ENCODE measurements at regions not wholly inside any gene's neighbourhood (a gene's known extent, or its start where the extent isn't known, plus 50 kb on each side); places are given as distances from the start of the nearest gene placed in this dataset.

- TF ChIP-seq CTCF (IDR thresholded peaks at IDR 0.05; ENCODE audit: insufficient read depth, low read depth, low read length, missing control alignments), result no peak
- DNase-seq (ENCODE audit: low read depth), result peak; percentile 8
- H3K4me3 ChIP-seq (ENCODE audit: low read length), result no peak overlapping the region
These were observed 464.7 kb downstream of the MEIS1 start for GRCh38 chr2:66899648-66900047.

DNA sequence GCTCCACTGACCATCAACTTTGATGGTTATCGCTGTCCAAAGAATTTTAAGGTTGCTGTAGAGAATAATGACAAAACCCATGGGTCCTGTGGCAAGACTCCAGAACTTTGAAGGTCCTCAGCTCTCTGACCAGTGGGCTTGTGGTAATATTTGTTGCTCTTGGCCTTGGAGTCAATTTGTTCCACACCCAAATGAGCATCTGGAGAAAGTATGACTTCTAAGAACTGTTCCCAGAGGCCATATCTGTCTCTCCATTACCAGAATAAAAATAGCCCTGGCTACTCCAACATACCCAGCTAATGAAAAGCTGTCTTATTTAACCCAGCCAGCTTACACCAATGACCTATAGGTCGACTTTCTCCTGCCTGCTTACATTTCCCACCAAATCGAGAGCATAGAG is 466.4 kb downstream of the MEIS1 start:
- no peak overlapping the region for H3K4me3 ChIP-seq (ENCODE audit: low read length)
- TF ChIP-seq CTCF (IDR thresholded peaks at IDR 0.05; ENCODE audit: insufficient read depth, low read depth, low read length, missing control alignments), result no peak
- no peak for DNase-seq (ENCODE audit: low read depth)

GRCh38 chr2:66903183-66903582 is 468.3 kb downstream of the MEIS1 start:
- no peak overlapping the region for H3K4me3 ChIP-seq (ENCODE audit: low read length)
- TF ChIP-seq CTCF (IDR thresholded peaks at IDR 0.05; ENCODE audit: insufficient read depth, low read depth, low read length, missing control alignments), result no peak
- DNase-seq (ENCODE audit: low read depth), result no peak

- no peak for DNase-seq (ENCODE audit: low read depth)
- H3K4me3 ChIP-seq (ENCODE audit: low read length), result no peak overlapping the region
- no peak for TF ChIP-seq CTCF (IDR thresholded peaks at IDR 0.05; ENCODE audit: insufficient read depth, low read depth, low read length, missing control alignments)
These were observed 469.0 kb downstream of the MEIS1 start for GRCh38 chr2:66903745-66904465.

DNA sequence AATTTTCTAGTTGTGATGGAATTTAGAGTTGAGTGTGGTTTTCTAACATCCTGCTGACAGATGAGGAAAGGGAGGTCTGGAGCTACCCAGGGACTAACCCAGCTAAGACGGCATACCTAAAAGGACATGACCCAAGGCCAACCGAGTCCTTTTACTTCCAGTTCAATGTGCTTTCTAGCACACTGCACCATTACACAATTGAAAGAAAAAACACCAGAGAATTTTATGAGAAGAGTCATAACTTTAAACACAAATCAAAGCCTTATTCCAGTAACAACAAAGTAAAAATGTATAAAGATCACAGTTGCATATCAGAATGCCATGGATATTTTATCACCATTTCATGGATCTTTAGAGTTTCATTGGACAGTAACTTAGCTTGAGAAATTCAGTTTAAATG is 480.3 kb downstream of the MEIS1 start:
- no peak for TF ChIP-seq CTCF (IDR thresholded peaks at IDR 0.05; ENCODE audit: insufficient read depth, low read depth, low read length, missing control alignments)
- no peak overlapping the region for H3K4me3 ChIP-seq (ENCODE audit: low read length)
- DNase-seq (ENCODE audit: low read depth), result no peak

DNA sequence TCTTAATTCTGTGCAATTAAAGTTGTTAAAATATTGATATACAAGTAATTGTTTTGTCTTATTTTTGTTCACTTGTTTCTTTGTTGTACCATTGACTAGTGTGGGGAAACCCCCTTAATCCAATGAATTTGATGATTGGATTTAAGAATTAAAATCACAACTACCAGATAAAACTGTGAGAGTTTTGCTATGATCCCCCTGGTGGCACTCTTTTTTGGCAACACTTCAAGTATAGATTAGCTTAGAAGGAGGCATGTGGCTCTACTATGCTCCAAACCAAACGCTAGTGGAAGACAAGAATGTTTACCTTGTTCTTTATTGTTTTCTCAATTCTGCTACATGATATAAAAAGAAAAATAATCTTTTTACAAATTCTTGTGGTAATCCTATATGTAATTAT is 477.8 kb upstream of the ETAA1 start:
- no peak for TF ChIP-seq CTCF (IDR thresholded peaks at IDR 0.05; ENCODE audit: insufficient read depth, low read depth, low read length, missing control alignments)
- no peak for DNase-seq (ENCODE audit: low read depth)
- no peak overlapping the region for H3K4me3 ChIP-seq (ENCODE audit: low read length)

DNA sequence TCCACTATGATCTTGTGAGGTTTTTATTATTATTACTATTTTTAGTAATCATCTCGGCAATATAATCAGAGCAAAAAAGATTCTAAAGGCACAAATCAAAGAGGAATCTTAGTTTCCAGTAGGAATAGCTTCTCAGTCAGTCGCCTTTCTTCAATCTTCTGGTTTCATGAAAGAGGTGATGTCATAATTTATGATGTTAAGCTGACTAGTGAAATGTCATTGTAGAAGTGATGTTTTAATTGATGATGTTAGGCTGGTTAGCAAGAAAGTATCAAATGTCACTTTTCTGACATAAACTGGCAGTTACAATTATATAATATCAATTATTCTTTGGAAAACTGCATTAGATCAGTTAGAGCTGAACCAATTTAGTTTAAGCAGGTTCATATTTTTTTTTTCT is 476.7 kb upstream of the ETAA1 start:
- DNase-seq (ENCODE audit: low read depth), result no peak
- no peak overlapping the region for H3K4me3 ChIP-seq (ENCODE audit: low read length)
- no peak for TF ChIP-seq CTCF (IDR thresholded peaks at IDR 0.05; ENCODE audit: insufficient read depth, low read depth, low read length, missing control alignments)
